A673 (cell line): ENCODE measurements at regions not wholly inside any gene's neighbourhood (a gene's known extent, or its start where the extent isn't known, plus 50 kb on each side); places are given as distances from the start of the nearest gene placed in this dataset.

Source experiments
- BruUV-seq: library from RNA; stranded (reverse); fragments of 400-500 nt; replicated peaks from 2 replicates; lab custom pipeline; 2021; lab: Mats Ljungman, UMichigan
- CTCF ChIA-PET: fragments of 300-600 bp; sonication (Branson Sonifier 250); formaldehyde crosslinking; loops from one replicate; lab custom pipeline; 2022; ENCODE audit warnings: antibody characterized with exemption; lab: Charles Lee
- POLR2A ChIA-PET: fragments of 300-600 bp; sonication (Branson Sonifier 250); formaldehyde crosslinking; loops from one replicate; lab custom pipeline; 2022; ENCODE audit warnings: antibody characterized with exemption; ENCODE audit not compliant: low non-redundant PET; lab: Charles Lee
- DNase-seq: peaks from one replicate; pipeline ENCODE4 v3.0.0-alpha.2; 2015; ENCODE audit warnings: low spot score
- H3K27ac ChIP-seq: fragments of 200-600 bp; sonication (generic); 2 replicates; pipeline ENCODE4 v1.5.1; 2016; ENCODE audit warnings: mixed run types, low read depth, mild to moderate bottlenecking, mixed read lengths, antibody characterized with exemption, low read length; ENCODE audit not compliant: poor library complexity, severe bottlenecking
- H3K27me3 ChIP-seq: fragments of 200-600 bp; sonication (generic); replicated peaks from 2 replicates; pipeline ENCODE4 v1.6.1; 2017; ENCODE audit warnings: mixed run types, low read depth, mild to moderate bottlenecking, mixed read lengths, antibody characterized with exemption, low read length; ENCODE audit not compliant: insufficient read depth, poor library complexity
- H3K36me3 ChIP-seq: fragments of 200-600 bp; sonication (generic); 2 replicates; pipeline ENCODE4 v1.6.1; 2016; ENCODE audit warnings: mixed run types, mild to moderate bottlenecking, mixed read lengths, antibody characterized with exemption, low read length; ENCODE audit not compliant: insufficient read depth, poor library complexity, severe bottlenecking
- H3K4me1 ChIP-seq: fragments of 200-600 bp; sonication (generic); 2 replicates; pipeline ENCODE4 v1.6.1; 2017; ENCODE audit warnings: mixed run types, mild to moderate bottlenecking, mixed read lengths, antibody characterized with exemption, low read length; ENCODE audit not compliant: insufficient read depth, poor library complexity, severe bottlenecking
- H3K4me3 ChIP-seq: fragments of 200-600 bp; sonication (generic); 2 replicates; pipeline ENCODE4 v1.5.1; 2016; ENCODE audit warnings: low read depth, mixed run types, mild to moderate bottlenecking, mixed read lengths, low read length; ENCODE audit not compliant: poor library complexity, severe bottlenecking
- H3K9me3 ChIP-seq: fragments of 200-600 bp; sonication (generic); 2 replicates; pipeline ENCODE4 v1.6.1; 2016; ENCODE audit warnings: mixed run types, low read depth, mild to moderate bottlenecking, mixed read lengths, antibody characterized with exemption, low read length; ENCODE audit not compliant: poor library complexity, severe bottlenecking
- EZH2 ChIP-seq: fragments of 200-600 bp; sonication (generic); IDR thresholded peaks from 2 replicates; pipeline ENCODE4 v1.6.1; 2017; ENCODE audit warnings: borderline replicate concordance, low read depth, mild to moderate bottlenecking, mixed read lengths, antibody characterized with exemption, low read length; ENCODE audit not compliant: poor library complexity, severe bottlenecking
- intact Hi-C: fragments of 100-400 bp; cut with micrococcal nuclease; formaldehyde crosslinking; loops from one replicate; pipeline ENCODE4 v1.10.0; 2022; ENCODE audit not compliant: unreplicated experiment
- TF ChIP-seq, protein P1 (sequence below): fragments of 300-800, 200-600 bp; sonication (generic); conservative IDR thresholded peaks from 2 replicates; pipeline ENCODE4 v1.5.1; 2017; ENCODE audit warnings: low read depth, mild to moderate bottlenecking, antibody characterized with exemption, low read length, moderate library complexity, mixed read lengths

DNA sequence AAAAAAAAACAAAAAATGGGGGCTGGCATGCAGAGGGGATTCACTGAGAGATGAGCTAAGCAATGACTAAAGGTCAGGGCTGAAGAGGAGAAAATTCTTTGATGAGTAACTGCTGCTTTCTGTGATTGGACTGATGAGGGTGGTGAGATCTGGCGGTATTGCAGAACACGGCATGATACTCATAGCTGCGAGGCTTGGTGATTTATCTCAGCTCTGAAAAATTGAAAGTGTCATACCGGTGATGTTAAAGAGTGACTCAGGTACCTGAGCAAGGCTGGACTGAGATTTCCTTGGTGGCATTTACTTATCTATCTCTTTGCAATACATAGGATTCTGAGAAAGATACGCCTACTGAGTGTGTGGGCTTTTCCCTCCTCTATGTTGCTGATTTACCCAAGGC lies 204.1 kb upstream of the DDX53 start:
- BruUV-seq, result no TSS peak
- no peak for TF ChIP-seq EZH2
- TF ChIP-seq, protein P1, sequence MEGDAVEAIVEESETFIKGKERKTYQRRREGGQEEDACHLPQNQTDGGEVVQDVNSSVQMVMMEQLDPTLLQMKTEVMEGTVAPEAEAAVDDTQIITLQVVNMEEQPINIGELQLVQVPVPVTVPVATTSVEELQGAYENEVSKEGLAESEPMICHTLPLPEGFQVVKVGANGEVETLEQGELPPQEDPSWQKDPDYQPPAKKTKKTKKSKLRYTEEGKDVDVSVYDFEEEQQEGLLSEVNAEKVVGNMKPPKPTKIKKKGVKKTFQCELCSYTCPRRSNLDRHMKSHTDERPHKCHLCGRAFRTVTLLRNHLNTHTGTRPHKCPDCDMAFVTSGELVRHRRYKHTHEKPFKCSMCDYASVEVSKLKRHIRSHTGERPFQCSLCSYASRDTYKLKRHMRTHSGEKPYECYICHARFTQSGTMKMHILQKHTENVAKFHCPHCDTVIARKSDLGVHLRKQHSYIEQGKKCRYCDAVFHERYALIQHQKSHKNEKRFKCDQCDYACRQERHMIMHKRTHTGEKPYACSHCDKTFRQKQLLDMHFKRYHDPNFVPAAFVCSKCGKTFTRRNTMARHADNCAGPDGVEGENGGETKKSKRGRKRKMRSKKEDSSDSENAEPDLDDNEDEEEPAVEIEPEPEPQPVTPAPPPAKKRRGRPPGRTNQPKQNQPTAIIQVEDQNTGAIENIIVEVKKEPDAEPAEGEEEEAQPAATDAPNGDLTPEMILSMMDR, result no peak
- ChIA-PET POLR2A (no interaction called here), CTCF (no interaction called here)
- Histone ChIP-seq H3K27ac (no peak overlapping the region), H3K27me3 (no peaks in the 10 kb centered on the region), H3K9me3 (peaks cover 3% of the 10 kb centered on the region), H3K36me3 (no peaks in the 10 kb centered on the region), H3K4me1 (peaks cover 5% of the 10 kb centered on the region), H3K4me3 (no peak overlapping the region)
- intact Hi-C loops, result no loop called here
- DNase-seq, result no peak

DNA sequence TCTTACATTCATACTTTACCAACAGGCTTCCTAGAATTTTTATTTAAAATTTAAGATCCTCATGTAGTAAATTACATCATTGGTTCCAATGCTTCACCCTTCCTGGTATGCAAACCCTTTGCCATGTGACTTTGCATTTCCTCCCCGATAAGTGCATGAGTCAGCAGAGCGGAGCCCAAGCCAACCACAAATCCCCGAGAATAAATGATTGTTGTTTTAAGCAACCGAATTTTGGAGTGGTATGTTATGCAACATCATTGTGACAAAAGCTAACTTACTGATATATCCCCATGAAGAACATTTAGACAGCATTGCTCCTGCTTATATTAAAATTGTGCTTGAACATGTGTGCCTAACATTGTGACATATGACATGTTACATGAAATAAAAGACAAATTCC lies 199.4 kb upstream of the DDX53 start:
- Histone ChIP-seq H3K4me1 (peaks cover 6% of the 10 kb centered on the region), H3K9me3 (peaks cover 3% of the 10 kb centered on the region), H3K27ac (no peak overlapping the region), H3K36me3 (no peaks in the 10 kb centered on the region), H3K27me3 (no peaks in the 10 kb centered on the region), H3K4me3 (no peak overlapping the region)
- TF ChIP-seq EZH2, result no peak
- TF ChIP-seq, protein P1, result no peak
- DNase-seq, result peak; percentile 70
- CTCF ChIA-PET, result no interaction called here
- intact Hi-C loops, result no loop called here
- BruUV-seq, result no TSS peak
- POLR2A ChIA-PET, result no interaction called here

DNA sequence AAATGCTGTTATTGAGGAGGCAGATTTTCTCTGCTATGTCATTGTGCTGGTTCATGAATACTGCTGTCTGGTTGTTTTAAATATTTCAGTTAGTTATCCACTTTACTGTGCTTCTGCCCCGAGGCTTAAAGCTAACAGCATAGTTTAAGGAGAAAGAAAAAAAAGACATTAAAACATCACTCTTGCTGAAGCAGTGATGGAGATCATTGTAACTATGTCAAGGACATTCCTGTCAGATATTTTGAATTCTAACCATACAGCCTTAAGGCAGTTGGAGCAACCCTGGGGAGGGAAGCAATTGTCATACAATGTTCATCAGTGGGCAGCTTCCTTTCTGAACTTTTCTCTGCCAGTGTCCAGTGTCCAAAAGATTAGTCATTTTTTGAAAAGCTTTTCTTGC lies 199.0 kb upstream of the DDX53 start:
- peak; percentile 2 for DNase-seq
- H3K4me1 ChIP-seq, result peaks cover 6% of the 10 kb centered on the region
- H3K9me3 ChIP-seq, result peaks cover 3% of the 10 kb centered on the region
- H3K27ac ChIP-seq, result no peak overlapping the region
- no peak for TF ChIP-seq EZH2
- TF ChIP-seq, protein P1, result no peak
- BruUV-seq, result no TSS peak
- CTCF ChIA-PET, result no interaction called here
- H3K4me3 ChIP-seq, result no peak overlapping the region
- H3K36me3 ChIP-seq, result no peaks in the 10 kb centered on the region
- POLR2A ChIA-PET, result no interaction called here
- intact Hi-C loops, result no loop called here
- no peaks in the 10 kb centered on the region for H3K27me3 ChIP-seq
